MM.1S (cell line): ENCODE measurements at regions not wholly inside any gene's neighbourhood (a gene's known extent, or its start where the extent isn't known, plus 50 kb on each side); places are given as distances from the start of the nearest gene placed in this dataset.

Experiments used
- CTCF ChIP-seq: fragments of 300-600 bp; sonication (generic); IDR thresholded peaks from 2 replicates; pipeline ENCODE4 v1.5.1; 2016; ENCODE audit warnings: antibody characterized with exemption, low read length, mixed read lengths
- EZH2 ChIP-seq: fragments of 300-600 bp; sonication (generic); optimal IDR thresholded peaks from 2 replicates; pipeline ENCODE3; 2017; ENCODE audit warnings: low read depth, mild to moderate bottlenecking, antibody characterized with exemption, low read length, mixed read lengths

GRCh38 chr4:186782302-186782701 lies 58.6 kb upstream of the FAT1 start:
- no peak for TF ChIP-seq EZH2
- no peak for TF ChIP-seq CTCF
